ENCODE measurements at regions not wholly inside any gene's neighbourhood (a gene's known extent, or its start where the extent isn't known, plus 50 kb on each side); places are given as distances from the start of the nearest gene placed in this dataset.
"Not testable (repeated sequence)": the region's sequence is repeated elsewhere in the genome, so short reads cannot be mapped to it uniquely, and the experiment has no call there.

GRCh38 chr10:117458571-117458970 lies 83.3 kb upstream of the PDZD8 start:
- Histone ChIP-seq H3K27me3 (ENCODE audit: control insufficient read depth in 1 of 2, insufficient read depth in 2 of 2, low read length in 2 of 2) (peaks cover 0 to 5% of the 10 kb centered on the region in 2 donors), H3K9me3 (ENCODE audit: control insufficient read depth in 2 of 2, low read length in 2 of 2) (peaks cover 0 to 3% of the 10 kb centered on the region in 2 donors), H3K4me1 (ENCODE audit: control insufficient read depth, insufficient read depth, low read length) (no peaks in the 10 kb centered on the region), H3K4me3 (ENCODE audit: low read length in 2 of 2) (no peak overlapping the region), H3K9ac (ENCODE audit: low read length in 2 of 2) (no peak overlapping the region), H3K36me3 (ENCODE audit: control insufficient read depth in 2 of 2, insufficient read depth in 2 of 2, low read length in 2 of 2) (no peaks in the 10 kb centered on the region), H3K27ac (ENCODE audit: low read length) (no peak overlapping the region)

GRCh38 chr10:117457932-117458331 lies 82.7 kb upstream of the PDZD8 start:
- H3K9ac ChIP-seq (ENCODE audit: low read length in 2 of 2), result no peak overlapping the region
- H3K27me3 ChIP-seq (ENCODE audit: control insufficient read depth in 1 of 2, insufficient read depth in 2 of 2, low read length in 2 of 2), result peaks cover 0 to 5% of the 10 kb centered on the region in 2 donors
- H3K4me3 ChIP-seq (ENCODE audit: low read length in 2 of 2), result no peak overlapping the region
- no peak overlapping the region for H3K27ac ChIP-seq (ENCODE audit: low read length)
- no peaks in the 10 kb centered on the region for H3K9me3 ChIP-seq (ENCODE audit: control insufficient read depth in 2 of 2, low read length in 2 of 2)
- H3K36me3 ChIP-seq (ENCODE audit: control insufficient read depth in 2 of 2, insufficient read depth in 2 of 2, low read length in 2 of 2), result no peaks in the 10 kb centered on the region
- no peaks in the 10 kb centered on the region for H3K4me1 ChIP-seq (ENCODE audit: control insufficient read depth, insufficient read depth, low read length)

GRCh38 chr10:117457071-117457810 lies 82.0 kb upstream of the PDZD8 start:
- Histone ChIP-seq H3K27ac (ENCODE audit: low read length) (no peak overlapping the region), H3K36me3 (ENCODE audit: control insufficient read depth in 2 of 2, insufficient read depth in 2 of 2, low read length in 2 of 2) (no peaks in the 10 kb centered on the region), H3K4me3 (ENCODE audit: low read length in 2 of 2) (no peak overlapping the region), H3K9ac (ENCODE audit: low read length in 2 of 2) (no peak overlapping the region), H3K4me1 (ENCODE audit: control insufficient read depth, insufficient read depth, low read length) (no peaks in the 10 kb centered on the region), H3K27me3 (ENCODE audit: control insufficient read depth in 1 of 2, insufficient read depth in 2 of 2, low read length in 2 of 2) (peaks cover 0 to 5% of the 10 kb centered on the region in 2 donors), H3K9me3 (ENCODE audit: control insufficient read depth in 2 of 2, low read length in 2 of 2) (no peaks in the 10 kb centered on the region)

GRCh38 chr10:117455346-117455745 lies 80.1 kb upstream of the PDZD8 start:
- H3K9me3 ChIP-seq (ENCODE audit: control insufficient read depth in 2 of 2, low read length in 2 of 2), result no peaks in the 10 kb centered on the region
- no peak overlapping the region for H3K27ac ChIP-seq (ENCODE audit: low read length)
- no peak overlapping the region for H3K4me3 ChIP-seq (ENCODE audit: low read length in 2 of 2)
- H3K4me1 ChIP-seq (ENCODE audit: control insufficient read depth, insufficient read depth, low read length), result no peaks in the 10 kb centered on the region
- no peaks in the 10 kb centered on the region for H3K36me3 ChIP-seq (ENCODE audit: control insufficient read depth in 2 of 2, insufficient read depth in 2 of 2, low read length in 2 of 2)
- H3K27me3 ChIP-seq (ENCODE audit: control insufficient read depth in 1 of 2, insufficient read depth in 2 of 2, low read length in 2 of 2), result peaks cover 0 to 5% of the 10 kb centered on the region in 2 donors
- H3K9ac ChIP-seq (ENCODE audit: low read length in 2 of 2), result no peak overlapping the region

- Histone ChIP-seq H3K9ac (ENCODE audit: low read length in 2 of 2) (no peak overlapping the region), H3K27me3 (ENCODE audit: control insufficient read depth in 1 of 2, insufficient read depth in 2 of 2, low read length in 2 of 2) (peaks cover 0 to 7% of the 10 kb centered on the region in 2 donors), H3K9me3 (ENCODE audit: control insufficient read depth in 2 of 2, low read length in 2 of 2) (no peaks in the 10 kb centered on the region), H3K4me1 (ENCODE audit: control insufficient read depth, insufficient read depth, low read length) (no peaks in the 10 kb centered on the region), H3K36me3 (ENCODE audit: control insufficient read depth in 2 of 2, insufficient read depth in 2 of 2, low read length in 2 of 2) (no peaks in the 10 kb centered on the region), H3K27ac (ENCODE audit: low read length) (no peak overlapping the region), H3K4me3 (ENCODE audit: low read length in 2 of 2) (no peak overlapping the region)
These were observed 79.3 kb upstream of the PDZD8 start for GRCh38 chr10:117454502-117454901.

- H3K4me3 ChIP-seq (ENCODE audit: low read length in 2 of 2); H3K36me3 ChIP-seq (ENCODE audit: control insufficient read depth in 2 of 2, insufficient read depth in 2 of 2, low read length in 2 of 2); H3K27ac ChIP-seq (ENCODE audit: low read length); H3K27me3 ChIP-seq (ENCODE audit: control insufficient read depth in 1 of 2, insufficient read depth in 2 of 2, low read length in 2 of 2); H3K4me1 ChIP-seq (ENCODE audit: control insufficient read depth, insufficient read depth, low read length); H3K9me3 ChIP-seq (ENCODE audit: control insufficient read depth in 2 of 2, low read length in 2 of 2); H3K9ac ChIP-seq (ENCODE audit: low read length in 2 of 2): not testable (repeated sequence)
These were observed 78.2 kb upstream of the PDZD8 start for GRCh38 chr10:117453484-117453883.

GRCh38 chr10:117450940-117451339 lies 75.7 kb upstream of the PDZD8 start:
- Histone ChIP-seq H3K4me3 (ENCODE audit: low read length in 2 of 2) (no peak overlapping the region), H3K27ac (ENCODE audit: low read length) (no peak overlapping the region), H3K9me3 (ENCODE audit: control insufficient read depth in 2 of 2, low read length in 2 of 2) (no peaks in the 10 kb centered on the region), H3K4me1 (ENCODE audit: control insufficient read depth, insufficient read depth, low read length) (no peaks in the 10 kb centered on the region), H3K9ac (ENCODE audit: low read length in 2 of 2) (no peak overlapping the region), H3K36me3 (ENCODE audit: control insufficient read depth in 2 of 2, insufficient read depth in 2 of 2, low read length in 2 of 2) (no peaks in the 10 kb centered on the region), H3K27me3 (ENCODE audit: control insufficient read depth in 1 of 2, insufficient read depth in 2 of 2, low read length in 2 of 2) (peaks cover 0 to 2% of the 10 kb centered on the region in 2 donors)

- H3K4me3 ChIP-seq (ENCODE audit: low read length in 2 of 2), result no peak overlapping the region
- peaks cover 0 to 8% of the 10 kb centered on the region in 2 donors for H3K27me3 ChIP-seq (ENCODE audit: control insufficient read depth in 1 of 2, insufficient read depth in 2 of 2, low read length in 2 of 2)
- no peak overlapping the region for H3K9ac ChIP-seq (ENCODE audit: low read length in 2 of 2)
- no peaks in the 10 kb centered on the region for H3K4me1 ChIP-seq (ENCODE audit: control insufficient read depth, insufficient read depth, low read length)
- no peaks in the 10 kb centered on the region for H3K36me3 ChIP-seq (ENCODE audit: control insufficient read depth in 2 of 2, insufficient read depth in 2 of 2, low read length in 2 of 2)
- H3K9me3 ChIP-seq (ENCODE audit: control insufficient read depth in 2 of 2, low read length in 2 of 2), result no peaks in the 10 kb centered on the region
- no peak overlapping the region for H3K27ac ChIP-seq (ENCODE audit: low read length)
These were observed 74.4 kb upstream of the PDZD8 start for GRCh38 chr10:117449636-117450035.

GRCh38 chr10:117448802-117449201 lies 73.6 kb upstream of the PDZD8 start:
- H3K27ac ChIP-seq (ENCODE audit: low read length), result no peak overlapping the region
- no peak overlapping the region for H3K9ac ChIP-seq (ENCODE audit: low read length in 2 of 2)
- H3K4me3 ChIP-seq (ENCODE audit: low read length in 2 of 2), result no peak overlapping the region
- H3K9me3 ChIP-seq (ENCODE audit: control insufficient read depth in 2 of 2, low read length in 2 of 2), result no peaks in the 10 kb centered on the region
- peaks cover 0 to 8% of the 10 kb centered on the region in 2 donors for H3K27me3 ChIP-seq (ENCODE audit: control insufficient read depth in 1 of 2, insufficient read depth in 2 of 2, low read length in 2 of 2)
- H3K36me3 ChIP-seq (ENCODE audit: control insufficient read depth in 2 of 2, insufficient read depth in 2 of 2, low read length in 2 of 2), result no peaks in the 10 kb centered on the region
- no peaks in the 10 kb centered on the region for H3K4me1 ChIP-seq (ENCODE audit: control insufficient read depth, insufficient read depth, low read length)

GRCh38 chr10:117445992-117446391 lies 70.8 kb upstream of the PDZD8 start:
- no peak overlapping the region for H3K9ac ChIP-seq (ENCODE audit: low read length in 2 of 2)
- no peak overlapping the region for H3K27ac ChIP-seq (ENCODE audit: low read length)
- H3K4me1 ChIP-seq (ENCODE audit: control insufficient read depth, insufficient read depth, low read length), result peaks cover 2% of the 10 kb centered on the region
- H3K4me3 ChIP-seq (ENCODE audit: low read length in 2 of 2), result no peak overlapping the region
- no peaks in the 10 kb centered on the region for H3K36me3 ChIP-seq (ENCODE audit: control insufficient read depth in 2 of 2, insufficient read depth in 2 of 2, low read length in 2 of 2)
- H3K9me3 ChIP-seq (ENCODE audit: control insufficient read depth in 2 of 2, low read length in 2 of 2), result no peaks in the 10 kb centered on the region
- H3K27me3 ChIP-seq (ENCODE audit: control insufficient read depth in 1 of 2, insufficient read depth in 2 of 2, low read length in 2 of 2), result peaks cover 9 to 12% of the 10 kb centered on the region in 2 donors

- H3K4me3 ChIP-seq (ENCODE audit: low read length in 2 of 2), result no peak overlapping the region
- no peak overlapping the region for H3K27ac ChIP-seq (ENCODE audit: low read length)
- H3K4me1 ChIP-seq (ENCODE audit: control insufficient read depth, insufficient read depth, low read length), result peaks cover 2% of the 10 kb centered on the region
- no peaks in the 10 kb centered on the region for H3K9me3 ChIP-seq (ENCODE audit: control insufficient read depth in 2 of 2, low read length in 2 of 2)
- H3K36me3 ChIP-seq (ENCODE audit: control insufficient read depth in 2 of 2, insufficient read depth in 2 of 2, low read length in 2 of 2), result no peaks in the 10 kb centered on the region
- no peak overlapping the region for H3K9ac ChIP-seq (ENCODE audit: low read length in 2 of 2)
- peaks cover 9 to 11% of the 10 kb centered on the region in 2 donors for H3K27me3 ChIP-seq (ENCODE audit: control insufficient read depth in 1 of 2, insufficient read depth in 2 of 2, low read length in 2 of 2)
These were observed 69.3 kb upstream of the PDZD8 start for GRCh38 chr10:117444497-117445040.

Data from stomach smooth muscle (tissue), 2 donors.